Limb (tissue), 2 donors: ENCODE measurements at regions not wholly inside any gene's neighbourhood (a gene's known extent, or its start where the extent isn't known, plus 50 kb on each side); places are given as distances from the start of the nearest gene placed in this dataset.
"Not testable (repeated sequence)": the region's sequence is repeated elsewhere in the genome, so short reads cannot be mapped to it uniquely, and the experiment has no call there.

Experiments used
- DNase-seq, 2 donors: peaks; one replicate each; pipeline ENCODE4 v3.0.0-alpha.2; 2016; ENCODE audit errors: extremely low spot score in 2 of 2

DNA sequence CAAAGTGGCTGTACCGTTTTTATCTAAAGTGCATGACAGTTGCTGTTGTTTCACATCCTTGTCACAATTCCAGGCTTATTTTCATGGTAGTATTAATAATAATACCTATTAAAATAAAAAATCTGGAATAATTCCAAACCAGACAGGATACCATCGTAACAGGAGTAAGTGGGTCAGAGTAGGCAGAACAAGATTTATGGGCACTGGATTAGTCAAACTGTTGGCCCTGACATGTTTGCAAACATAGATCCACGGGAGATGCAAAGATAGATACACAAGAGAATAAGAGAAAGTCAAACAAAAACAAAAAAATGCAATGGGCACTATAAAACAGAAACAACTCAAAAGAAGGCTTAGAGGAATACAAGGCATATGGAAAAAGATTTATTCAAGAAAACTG, 449.5 kb upstream of the HS3ST1 start:
- no peak for DNase-seq

DNA sequence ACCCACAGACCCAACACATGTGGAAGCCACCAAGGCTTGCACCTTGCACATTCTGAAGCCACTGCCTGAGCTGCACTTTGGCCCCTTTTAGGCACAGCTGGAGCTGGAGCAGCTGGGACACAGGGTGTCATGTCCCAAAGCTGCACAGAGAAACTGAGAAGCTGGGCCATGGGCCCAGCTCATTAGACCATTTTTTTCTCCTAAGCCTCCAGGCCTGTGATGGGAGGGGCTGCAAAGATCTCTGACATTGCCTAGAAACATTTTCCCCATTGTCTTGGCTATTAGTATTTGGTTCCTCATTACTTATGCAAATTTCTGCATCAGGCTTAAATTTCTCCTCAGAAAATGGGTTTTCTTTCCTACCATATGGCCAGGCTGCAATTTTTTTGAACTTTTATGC, 447.4 kb upstream of the HS3ST1 start:
- DNase-seq, result no peak

DNA sequence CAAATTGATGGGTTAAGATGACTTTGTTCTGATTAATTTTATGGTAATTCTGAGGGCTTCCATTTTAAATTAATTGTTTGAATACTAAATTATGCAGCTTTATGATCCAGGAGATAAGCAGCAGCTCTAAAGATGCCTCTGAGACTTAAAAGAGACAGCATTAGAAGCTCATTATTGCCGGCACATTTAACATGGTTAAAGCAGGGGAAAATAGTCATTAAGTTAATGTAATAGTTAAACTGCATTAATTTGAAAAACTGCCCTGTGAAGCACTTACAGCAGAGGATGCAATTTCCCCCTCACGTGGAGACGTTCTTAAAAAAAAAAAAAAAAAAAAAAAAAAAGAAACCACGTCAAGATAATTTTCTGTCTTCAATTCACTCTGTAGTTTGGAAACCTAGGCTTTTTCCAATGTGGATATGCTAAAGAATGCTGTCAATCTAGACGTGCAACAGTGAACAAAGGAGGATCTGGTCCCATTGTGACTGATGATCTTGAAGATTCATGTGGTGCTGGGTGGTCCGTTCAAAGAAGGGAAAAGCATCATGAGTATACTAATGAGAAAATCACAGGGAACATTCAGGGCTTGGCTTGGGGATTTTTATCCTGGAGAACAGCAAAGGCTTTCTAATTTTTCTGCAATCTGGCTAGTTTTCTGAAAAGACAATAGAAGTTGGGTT, 440.6 kb upstream of the HS3ST1 start:
- DNase-seq, result no peak

DNA sequence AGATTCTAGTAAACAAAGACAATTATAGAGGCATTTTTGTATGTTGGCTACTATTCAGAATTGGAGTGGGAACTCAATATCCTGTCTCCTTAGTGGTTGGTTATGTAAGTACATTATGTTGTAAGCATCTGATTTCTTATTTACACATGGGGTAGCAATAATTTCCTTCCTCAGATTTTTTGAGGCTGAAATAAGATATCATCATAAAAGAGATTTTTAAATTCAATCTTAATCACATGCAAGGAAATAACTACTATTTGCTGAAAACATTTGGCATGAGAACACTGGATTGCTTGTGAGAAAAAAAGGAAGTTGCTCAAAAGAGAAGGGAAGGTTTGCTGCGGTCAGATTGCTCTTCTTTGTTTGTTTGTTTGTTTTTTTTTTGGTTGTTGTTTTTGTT, 437.7 kb upstream of the HS3ST1 start:
- DNase-seq, result no peak

DNA sequence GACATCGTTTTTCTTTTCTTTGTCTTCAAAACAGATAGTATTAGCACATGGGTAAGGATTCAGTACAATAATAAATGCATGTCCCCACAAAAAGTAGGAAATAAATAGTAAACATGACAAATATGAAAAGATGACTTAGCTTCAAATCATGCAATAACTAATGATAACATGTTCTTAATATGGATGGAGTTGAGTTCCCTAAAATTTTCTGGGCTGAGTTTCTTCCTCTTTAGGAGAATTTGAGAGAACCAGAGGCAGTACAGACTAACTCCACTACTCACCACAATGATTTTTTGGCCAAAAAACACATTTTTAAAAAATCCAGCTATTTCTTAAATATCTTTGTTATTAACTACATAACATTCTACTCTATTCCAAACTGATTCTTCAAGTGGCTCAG, 432.3 kb upstream of the HS3ST1 start:
- no peak for DNase-seq

DNA sequence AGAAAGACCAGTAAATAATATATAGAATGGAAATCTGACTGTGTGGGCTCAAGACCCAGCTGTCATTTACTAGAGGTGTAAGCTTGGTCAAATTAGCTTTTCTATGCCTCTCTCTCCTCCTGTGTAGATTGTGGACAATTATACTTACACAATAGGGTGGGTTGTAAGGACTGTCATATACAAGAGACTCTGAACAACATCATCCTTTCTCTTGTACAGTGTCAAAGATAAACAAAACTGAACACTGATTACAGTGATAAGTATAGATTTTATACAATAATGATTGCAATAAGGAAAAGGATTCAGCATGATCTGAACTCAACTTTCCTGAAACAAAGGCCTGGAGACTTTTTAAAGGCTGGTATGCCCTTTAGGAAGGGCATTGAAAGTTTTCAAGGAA, 429.2 kb upstream of the HS3ST1 start:
- DNase-seq, result no peak

DNA sequence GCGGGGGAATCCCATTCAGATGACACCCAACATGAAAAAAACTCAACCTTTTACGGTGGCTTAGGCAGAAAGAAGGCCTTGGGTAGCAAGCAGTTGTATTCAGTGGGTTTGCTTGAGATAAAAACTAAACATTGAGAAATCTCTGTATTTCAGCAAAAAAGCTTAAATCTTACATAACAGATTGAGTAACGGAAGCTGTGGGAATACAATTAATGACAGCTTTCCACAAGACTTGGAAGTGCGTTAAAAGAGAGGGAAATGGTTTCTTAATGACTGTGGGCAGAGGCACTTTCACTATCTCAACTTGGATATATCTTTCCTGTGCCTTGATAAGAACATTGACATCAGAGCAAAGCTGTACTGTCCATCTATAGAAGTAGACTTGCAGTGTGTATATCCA, 418.5 kb upstream of the HS3ST1 start:
- no peak for DNase-seq

DNA sequence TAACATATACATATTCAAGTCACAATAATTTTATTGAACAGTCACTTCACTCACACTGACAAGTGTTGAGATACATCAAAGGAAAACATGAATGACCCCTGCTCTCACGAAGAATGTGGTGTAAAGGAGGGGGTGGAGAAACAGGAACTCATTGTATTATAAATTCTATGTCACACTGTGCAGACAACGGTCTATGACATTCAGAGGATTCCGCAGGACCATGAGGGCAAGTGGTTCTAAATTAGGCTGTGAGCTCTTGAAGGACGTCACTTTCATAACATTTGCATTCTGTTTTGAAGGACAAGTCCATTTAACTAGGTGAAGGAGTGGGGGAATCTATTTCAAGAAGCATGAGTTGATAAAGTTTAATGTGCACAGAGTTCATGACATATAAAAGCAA, 415.2 kb upstream of the HS3ST1 start:
- no peak for DNase-seq

DNA sequence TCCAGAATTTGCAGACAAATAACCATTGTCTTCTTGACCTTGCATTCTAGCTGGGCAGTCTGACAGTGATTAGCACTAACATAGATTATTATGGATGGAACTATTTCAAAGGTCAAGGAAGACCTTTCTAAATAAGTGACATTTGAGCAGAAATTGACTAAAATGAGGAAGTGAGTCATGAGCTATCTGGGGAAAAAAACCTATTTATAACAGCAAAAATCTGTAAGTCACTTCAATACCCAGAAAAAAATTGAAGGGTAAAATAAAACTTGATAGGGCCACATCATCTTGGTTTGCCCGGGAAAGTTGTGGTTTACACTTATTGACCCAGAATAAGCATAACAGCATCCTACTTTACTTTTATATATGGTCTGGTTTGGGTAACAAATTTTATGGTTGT, 414.6 kb upstream of the HS3ST1 start:
- no peak for DNase-seq

DNA sequence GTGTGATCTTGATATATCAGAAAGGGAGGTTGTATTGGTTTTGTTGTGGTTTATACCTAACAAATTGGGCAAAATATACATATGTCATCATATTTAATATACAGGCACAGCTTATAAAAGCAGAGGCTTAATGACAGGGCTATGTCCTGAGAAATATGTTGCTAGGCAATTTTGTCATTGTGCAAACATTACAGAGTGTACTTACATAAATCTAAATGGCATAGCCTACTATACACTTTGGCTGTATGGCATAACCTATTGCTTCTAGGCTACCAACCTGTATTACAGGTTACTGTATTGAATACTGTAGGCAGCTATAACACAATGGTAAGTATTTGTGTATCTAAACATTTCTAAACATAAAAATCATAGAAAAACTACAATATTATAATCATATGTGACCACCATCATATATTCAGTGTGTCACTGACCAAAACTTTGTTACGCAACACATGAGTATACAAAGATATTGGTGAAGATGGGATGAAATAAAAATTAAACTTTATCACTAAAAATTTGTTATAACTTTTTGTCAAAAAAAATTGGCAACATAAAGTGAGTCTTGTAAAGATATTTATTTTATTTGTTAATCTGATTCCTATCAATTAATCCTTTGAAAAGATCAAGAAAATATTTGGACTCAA, 414.0 kb upstream of the HS3ST1 start:
- no peak for DNase-seq

DNA sequence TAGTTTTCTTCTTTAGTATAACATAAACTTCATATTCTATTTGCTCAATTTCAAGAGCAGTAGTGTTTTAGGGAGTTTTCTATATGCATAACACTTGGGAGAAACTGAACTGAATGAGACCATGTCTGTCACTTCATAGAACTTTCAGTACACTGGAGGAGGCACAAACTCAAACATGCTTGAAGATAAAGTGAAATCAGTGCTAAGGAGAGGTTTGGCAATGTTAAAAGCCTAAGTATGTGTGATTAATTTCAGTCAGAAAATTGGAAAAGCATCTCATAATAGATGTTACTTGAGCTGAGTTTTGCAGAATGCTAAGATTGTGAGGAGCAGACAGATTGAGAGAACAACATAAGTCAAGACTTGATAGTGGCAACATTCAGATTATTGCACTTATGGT, 411.2 kb upstream of the HS3ST1 start:
- DNase-seq, result no peak

DNA sequence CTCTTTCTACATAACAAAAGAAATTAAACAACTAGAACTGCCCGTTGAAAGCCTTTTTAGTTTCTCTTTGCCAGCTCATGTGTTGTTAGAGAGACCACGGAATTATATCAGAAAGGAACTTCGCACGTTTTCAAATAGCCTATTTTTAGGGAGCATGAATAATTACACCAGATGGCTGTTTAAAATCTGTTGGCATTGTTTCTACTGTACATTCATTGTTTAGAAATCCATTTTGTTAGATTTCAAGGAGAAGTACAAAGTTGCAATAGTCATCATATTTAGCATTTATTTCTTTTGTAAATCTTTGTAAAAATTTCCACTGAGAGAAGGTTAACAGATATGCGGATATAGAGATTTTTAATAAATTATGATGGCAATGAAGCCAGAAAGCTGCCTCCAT, 403.0 kb upstream of the HS3ST1 start:
- no peak for DNase-seq

DNA sequence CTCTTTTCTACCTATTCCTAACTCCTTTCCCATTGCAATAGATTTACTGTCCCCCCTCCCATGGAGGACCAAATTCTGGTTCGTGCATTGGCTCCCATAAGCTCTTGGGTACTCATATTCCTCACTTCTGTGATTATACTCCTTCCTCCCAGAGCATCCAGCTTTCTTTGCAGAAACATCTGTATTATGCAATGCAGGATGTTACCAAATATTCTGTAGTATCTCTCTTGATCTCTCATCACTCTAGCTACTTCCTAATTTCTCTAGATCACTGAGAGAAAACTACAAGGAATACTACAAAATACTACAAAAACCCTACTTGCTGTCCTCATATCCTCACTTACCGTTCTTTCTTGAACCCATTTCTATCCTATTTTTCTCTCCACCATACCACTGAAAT, 395.9 kb upstream of the HS3ST1 start:
- DNase-seq, result no peak

DNA sequence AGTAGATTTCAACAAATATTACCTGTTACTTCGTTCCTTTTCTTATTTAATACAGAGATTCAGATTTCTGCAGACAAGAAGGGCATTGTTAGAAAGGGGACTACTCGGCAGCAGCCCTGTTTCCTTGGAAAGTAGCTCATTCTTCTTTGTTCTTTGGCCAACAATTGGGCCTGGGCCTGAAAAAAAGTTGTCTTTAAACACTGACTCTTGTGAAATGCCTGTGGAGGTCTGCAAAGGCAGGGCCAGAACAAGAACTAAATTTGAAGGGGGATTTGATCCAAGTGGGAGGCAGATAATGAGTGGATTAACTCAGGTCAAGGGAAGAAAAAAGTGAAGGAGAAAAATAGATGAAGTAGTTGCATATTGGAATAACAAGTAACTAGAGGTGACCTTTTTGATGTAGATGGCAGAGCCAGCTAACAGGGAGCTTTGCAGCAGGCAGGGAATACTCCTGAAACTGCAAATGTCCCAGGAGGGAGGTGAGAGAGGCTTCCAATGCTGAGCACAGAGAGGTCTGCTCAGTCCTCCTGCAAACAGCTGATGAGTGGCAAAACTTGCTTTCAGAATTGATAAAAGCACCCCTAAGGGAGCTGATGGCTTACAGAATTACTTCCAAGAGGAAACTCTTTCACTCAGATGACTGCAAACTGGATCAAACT, 393.2 kb upstream of the HS3ST1 start:
- no peak for DNase-seq

DNA sequence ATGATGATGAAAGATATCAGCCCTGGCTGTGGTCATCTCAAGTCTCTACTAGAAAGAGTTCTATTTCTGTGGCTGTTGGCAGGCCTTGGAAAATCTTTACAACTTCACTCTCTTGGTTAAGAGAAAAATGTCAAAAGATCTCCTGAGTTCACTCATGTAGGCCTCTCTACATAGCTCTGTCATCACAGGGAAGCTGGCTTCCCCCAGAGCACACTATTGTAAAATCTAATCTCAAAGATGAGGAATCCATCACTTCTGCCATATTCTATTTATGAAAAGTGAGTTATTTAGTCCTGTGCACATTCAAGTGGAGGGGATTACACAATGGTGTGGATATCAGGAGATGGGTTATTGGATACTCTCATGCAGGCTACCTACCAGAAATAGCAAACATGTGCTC, 388.4 kb upstream of the HS3ST1 start:
- no peak for DNase-seq

DNA sequence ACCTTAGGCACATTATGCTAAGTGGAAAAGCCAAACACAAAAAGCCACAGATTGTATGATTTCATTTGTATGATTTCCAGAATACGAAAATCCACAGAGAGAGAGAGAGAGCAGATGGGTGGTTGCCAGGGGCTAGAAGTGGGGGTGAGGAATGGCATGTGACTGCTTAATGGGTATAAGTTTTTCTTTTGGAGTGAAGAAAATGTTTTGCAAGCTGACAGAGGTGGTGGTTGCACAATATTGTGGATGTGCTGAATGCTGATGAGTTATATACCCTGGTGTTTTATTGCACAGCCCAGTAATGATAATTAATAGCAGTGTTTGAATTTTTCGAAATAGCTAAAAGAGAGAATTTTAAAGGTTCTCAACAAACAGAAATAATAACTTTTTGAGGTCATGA, 386.1 kb upstream of the HS3ST1 start:
- no peak for DNase-seq

DNA sequence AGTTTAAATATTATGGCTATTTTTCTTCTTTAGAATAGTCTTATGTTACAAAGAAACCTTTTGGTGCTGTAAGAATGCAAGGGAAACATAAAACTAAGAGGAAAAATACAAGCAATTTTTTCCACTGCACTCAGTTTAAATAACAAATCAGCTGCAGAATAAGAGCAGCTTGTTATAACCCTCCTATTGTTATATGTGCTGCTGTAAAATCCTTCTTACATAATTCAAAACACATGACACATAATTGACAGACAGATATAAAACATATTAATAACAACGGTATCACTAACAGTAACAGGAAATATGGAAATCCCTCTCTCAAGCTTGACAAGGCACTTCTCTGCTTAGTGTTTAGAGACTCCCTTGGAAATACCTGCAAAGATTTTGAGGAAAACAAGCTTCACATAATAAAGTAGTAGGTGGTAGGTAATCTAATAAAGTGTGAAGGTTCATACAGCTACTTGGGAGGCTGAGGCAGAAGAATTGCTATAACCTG, 385.3 kb upstream of the HS3ST1 start:
- DNase-seq, result no peak

DNA sequence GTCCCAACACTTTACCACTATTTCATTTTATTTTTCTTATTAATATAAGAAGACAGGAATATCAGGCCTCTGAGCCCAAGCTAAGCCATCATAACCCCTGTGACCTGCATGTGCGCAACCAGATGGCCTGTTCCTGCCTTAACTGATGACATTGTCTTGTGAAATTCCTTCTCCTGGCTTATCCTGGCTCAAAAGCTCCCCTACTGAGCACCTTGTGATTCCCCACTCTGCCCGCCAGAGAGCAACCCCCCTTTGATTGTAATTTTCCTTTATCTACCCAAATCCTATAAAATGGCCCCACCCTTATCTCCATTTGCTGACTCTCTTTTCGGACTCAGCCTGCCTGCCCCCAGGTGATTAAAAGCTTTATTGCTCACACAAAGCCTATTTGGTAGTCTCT, 382.8 kb upstream of the HS3ST1 start:
- not testable (repeated sequence) for DNase-seq

DNA sequence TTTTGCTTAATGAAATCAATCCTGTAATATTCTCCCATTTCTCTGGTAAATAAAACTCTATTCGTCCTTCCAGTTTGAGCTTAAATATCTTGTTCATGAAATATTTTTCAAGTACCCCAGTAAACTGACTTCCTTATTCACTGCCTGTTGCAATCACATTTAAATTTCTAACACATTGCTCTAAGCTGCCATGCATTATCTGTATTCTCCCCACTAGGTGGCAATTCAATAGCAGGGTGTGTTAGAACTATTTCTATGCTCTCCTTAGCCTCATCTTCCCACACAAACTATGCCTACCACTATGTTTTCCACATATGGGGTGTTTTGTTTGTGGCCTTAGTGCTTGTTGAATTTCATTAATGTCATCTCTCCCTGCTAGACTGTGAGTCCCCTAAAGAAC, 377.1 kb upstream of the HS3ST1 start:
- DNase-seq, result peak in 1 of 2 donors; percentile 14

DNA sequence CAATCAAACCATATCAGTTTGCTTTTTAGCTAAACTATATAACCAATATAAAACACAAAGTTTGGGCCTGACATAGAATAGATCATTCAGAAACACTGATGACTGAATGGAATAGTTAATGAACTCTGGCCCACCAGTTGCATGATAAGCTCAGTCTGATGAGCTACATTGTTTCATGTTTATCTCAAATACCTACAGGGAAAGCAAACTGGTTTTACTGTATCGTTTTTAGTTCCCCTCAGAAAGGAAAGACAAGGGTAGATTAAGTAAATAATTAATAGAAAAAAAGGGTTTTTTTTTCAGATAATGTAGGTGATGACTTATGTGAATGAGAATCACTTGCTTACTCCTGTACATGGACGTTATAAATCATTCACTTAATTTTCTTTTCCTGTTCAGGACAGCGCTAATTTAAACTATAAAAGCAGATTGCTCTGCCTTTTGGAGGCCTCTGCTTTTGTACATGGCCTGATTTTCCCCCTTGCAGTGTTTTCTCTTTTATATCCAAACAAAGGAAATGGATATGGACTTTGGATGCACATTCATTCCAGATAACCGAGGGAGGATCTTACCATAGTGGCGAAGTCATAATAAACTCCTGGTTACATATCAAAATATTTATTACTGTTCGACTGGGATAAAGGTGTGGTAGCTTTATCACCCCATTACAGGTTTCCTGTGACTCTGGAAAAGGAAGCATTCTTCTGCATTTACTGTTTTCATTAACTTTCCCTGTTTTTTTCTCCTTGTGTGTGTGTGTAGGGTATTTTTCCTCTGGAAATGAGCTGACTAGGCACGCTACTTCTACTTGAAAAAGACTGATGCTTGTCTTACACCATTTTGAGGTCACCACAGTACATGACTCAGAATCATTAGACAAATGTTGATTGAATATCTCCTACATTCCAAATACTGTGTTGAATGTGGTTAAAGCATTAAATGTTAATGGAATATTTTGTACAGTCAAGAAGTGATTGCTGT, 373.1 kb upstream of the HS3ST1 start:
- no peak for DNase-seq

DNA sequence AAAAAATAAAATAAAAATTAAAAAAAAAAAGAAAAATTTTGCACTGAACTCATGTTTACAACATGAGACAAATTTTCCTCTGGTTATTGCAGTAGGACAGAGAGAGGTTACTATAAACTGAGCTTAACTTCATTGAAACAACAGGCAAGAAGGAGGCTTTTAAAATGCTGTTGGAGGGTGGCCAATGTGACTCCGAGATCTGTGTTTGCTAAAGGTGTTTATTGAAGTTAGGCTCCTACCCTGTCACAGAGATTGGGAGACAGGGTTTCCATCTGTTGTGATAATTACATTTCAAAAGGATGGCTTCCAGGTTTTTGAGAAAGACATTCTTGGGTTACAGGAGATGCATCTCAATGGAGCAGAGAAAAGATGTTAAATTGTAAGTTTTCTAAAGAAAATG, 370.5 kb upstream of the HS3ST1 start:
- DNase-seq, result no peak

DNA sequence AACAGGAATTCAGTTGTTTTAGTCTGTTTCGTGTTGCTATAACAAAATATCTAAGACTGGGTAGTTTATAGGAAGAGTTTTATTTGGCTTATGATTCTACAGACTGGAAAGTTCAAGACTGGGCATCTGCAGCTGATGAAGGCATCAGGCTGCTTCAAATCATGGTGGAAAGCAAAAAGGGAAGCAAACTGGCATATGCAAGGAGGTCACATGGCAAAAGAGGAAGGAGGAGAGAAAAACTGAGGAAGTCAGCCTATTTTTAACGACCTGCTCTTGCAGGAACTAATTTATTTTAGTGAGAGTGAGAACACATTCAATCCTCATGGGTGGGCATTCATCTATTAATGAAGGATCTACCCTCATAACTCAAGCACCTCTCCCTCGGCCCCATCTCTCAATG, 363.1 kb upstream of the HS3ST1 start:
- no peak for DNase-seq
